IPS-18a (cell line): ENCODE measurements at regions not wholly inside any gene's neighbourhood (a gene's known extent, or its start where the extent isn't known, plus 50 kb on each side); places are given as distances from the start of the nearest gene placed in this dataset.
"Not testable (repeated sequence)": the region's sequence is repeated elsewhere in the genome, so short reads cannot be mapped to it uniquely, and the experiment has no call there.

Experiments used
- H3K27ac ChIP-seq: one replicate; pipeline ENCODE4 v1.5.1; 2013; ENCODE audit warnings: low read length
- H3K27me3 ChIP-seq: one replicate; pipeline ENCODE4 v1.6.1; 2013; ENCODE audit warnings: mild to moderate bottlenecking, low read length; ENCODE audit not compliant: control insufficient read depth, insufficient read depth
- H3K36me3 ChIP-seq: one replicate; pipeline ENCODE4 v1.6.1; 2013; ENCODE audit warnings: low read depth, low read length; ENCODE audit not compliant: control insufficient read depth
- H3K4me1 ChIP-seq: one replicate; pipeline ENCODE4 v1.6.1; 2013; ENCODE audit warnings: low read depth, low read length; ENCODE audit not compliant: control insufficient read depth
- H3K4me3 ChIP-seq: one replicate; pipeline ENCODE4 v1.5.1; 2013; ENCODE audit warnings: low read length
- H3K9ac ChIP-seq: one replicate; pipeline ENCODE4 v1.6.1; 2013; ENCODE audit warnings: mild to moderate bottlenecking, low read length, moderate library complexity
- H3K9me3 ChIP-seq: one replicate; pipeline ENCODE4 v1.6.1; 2013; ENCODE audit warnings: low read depth, low read length; ENCODE audit not compliant: control insufficient read depth

DNA sequence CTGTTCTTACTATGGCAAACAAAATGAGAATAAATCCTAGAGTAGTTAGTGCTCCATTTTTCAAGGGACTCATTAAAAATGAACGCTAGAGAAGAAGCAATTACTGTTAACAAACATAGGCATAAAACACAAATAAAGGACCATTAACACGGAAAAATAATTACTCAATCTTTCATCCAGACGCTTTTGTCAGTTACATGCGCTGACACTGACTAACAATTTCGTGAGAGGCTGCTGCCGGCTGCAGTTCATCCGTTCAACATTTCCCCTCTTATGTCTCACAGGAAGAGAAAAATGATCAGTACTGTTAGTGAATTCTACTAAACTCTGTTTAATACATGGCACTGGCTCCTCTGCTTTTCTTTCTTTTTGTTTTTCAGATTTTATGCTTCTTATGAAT, 472.7 kb upstream of the FLRT2 start:
- peaks cover 19% of the 10 kb centered on the region for H3K9me3 ChIP-seq
- no peak overlapping the region for H3K9ac ChIP-seq
- H3K27ac ChIP-seq = no peak overlapping the region
- H3K4me1 ChIP-seq = no peaks in the 10 kb centered on the region
- no peak overlapping the region for H3K4me3 ChIP-seq
- no peaks in the 10 kb centered on the region for H3K27me3 ChIP-seq
- H3K36me3 ChIP-seq = no peaks in the 10 kb centered on the region

DNA sequence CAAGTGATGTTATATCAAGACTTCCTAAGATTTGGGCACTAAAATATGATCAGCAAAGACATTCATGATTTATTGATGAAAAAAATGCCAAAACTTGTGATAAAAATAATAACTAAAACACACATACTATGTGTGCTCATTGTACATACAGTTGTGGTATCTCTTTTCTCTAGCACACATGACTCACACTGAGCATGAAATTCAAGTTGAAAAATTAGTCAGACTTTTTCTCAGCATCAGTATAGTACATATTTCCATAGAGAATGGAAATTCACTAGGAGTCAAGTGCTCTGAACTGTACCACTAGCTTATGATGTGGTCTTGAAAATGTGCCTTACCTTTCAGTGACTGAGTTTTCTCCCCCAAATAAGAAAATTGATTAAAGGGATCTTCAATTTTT, 471.8 kb upstream of the FLRT2 start:
- no peak overlapping the region for H3K4me3 ChIP-seq
- peaks cover 18% of the 10 kb centered on the region for H3K9me3 ChIP-seq
- no peaks in the 10 kb centered on the region for H3K36me3 ChIP-seq
- no peaks in the 10 kb centered on the region for H3K4me1 ChIP-seq
- H3K27ac ChIP-seq = no peak overlapping the region
- H3K9ac ChIP-seq = no peak overlapping the region
- H3K27me3 ChIP-seq = no peaks in the 10 kb centered on the region

DNA sequence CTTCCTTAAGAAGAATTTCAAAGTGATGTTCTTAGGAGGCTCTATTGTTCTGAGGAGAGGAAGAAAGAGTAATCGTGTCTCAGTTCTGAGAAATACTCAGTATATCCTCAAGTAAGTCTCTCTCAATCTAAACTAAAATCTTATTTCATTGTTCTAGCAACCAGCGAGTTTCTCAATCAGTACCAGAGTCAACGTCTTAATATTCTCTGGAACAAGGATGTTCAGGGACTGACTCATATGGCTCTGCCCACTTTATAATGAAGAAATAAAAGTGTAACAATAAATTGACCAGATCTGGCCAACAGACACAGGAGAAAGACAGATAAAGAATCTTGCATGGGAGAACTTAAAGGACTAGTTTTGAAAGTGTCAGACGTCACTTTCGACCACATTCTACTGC, 469.8 kb upstream of the FLRT2 start:
- no peaks in the 10 kb centered on the region for H3K27me3 ChIP-seq
- H3K36me3 ChIP-seq = no peaks in the 10 kb centered on the region
- H3K27ac ChIP-seq = no peak overlapping the region
- no peaks in the 10 kb centered on the region for H3K4me1 ChIP-seq
- H3K4me3 ChIP-seq = no peak overlapping the region
- no peak overlapping the region for H3K9ac ChIP-seq
- no peaks in the 10 kb centered on the region for H3K9me3 ChIP-seq

DNA sequence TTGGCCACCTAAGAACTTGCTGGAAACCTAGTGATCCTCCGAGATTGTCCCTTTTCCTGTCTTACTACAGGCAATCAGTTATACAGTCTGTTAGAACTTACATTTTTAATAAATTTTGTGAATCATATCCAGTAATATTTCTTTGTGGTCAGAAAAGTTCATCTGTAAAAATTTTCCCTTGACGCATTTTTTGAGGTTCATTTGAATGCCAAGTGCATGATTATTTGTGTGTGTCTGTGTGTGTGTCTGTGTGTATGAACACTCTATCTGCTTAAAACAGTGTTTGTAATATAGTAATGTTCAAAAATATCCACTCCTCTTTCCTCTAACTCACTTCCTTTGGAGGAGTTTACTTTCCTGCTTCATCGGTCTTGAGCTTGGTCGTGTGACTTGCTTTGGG, 468.7 kb upstream of the FLRT2 start:
- Histone ChIP-seq H3K27me3 (no peaks in the 10 kb centered on the region), H3K9ac (no peak overlapping the region), H3K36me3 (no peaks in the 10 kb centered on the region), H3K4me3 (no peak overlapping the region), H3K9me3 (no peaks in the 10 kb centered on the region), H3K27ac (no peak overlapping the region), H3K4me1 (no peaks in the 10 kb centered on the region)

DNA sequence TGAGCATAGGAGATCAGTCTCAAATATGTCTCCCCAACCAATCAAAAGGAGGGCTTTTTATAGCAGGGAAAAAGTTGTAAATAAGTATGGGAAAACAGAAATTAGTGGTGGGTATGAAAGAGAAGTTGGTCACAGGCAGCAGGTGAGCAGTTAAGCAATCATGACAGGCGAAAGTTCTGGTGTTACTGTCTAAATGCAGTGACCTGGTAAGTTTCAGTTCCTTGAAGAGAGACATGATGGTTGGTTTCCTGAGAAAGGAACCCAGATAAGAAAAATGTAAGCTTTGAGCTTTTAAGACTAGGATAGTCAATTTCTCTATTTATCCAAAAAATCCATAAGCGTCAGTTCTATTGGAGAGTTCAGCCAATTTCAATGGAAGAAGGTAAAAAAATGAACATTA, 466.2 kb upstream of the FLRT2 start:
- H3K36me3 ChIP-seq = no peaks in the 10 kb centered on the region
- H3K4me3 ChIP-seq = no peak overlapping the region
- no peak overlapping the region for H3K27ac ChIP-seq
- H3K27me3 ChIP-seq = no peaks in the 10 kb centered on the region
- H3K9me3 ChIP-seq = no peaks in the 10 kb centered on the region
- H3K9ac ChIP-seq = no peak overlapping the region
- H3K4me1 ChIP-seq = no peaks in the 10 kb centered on the region

DNA sequence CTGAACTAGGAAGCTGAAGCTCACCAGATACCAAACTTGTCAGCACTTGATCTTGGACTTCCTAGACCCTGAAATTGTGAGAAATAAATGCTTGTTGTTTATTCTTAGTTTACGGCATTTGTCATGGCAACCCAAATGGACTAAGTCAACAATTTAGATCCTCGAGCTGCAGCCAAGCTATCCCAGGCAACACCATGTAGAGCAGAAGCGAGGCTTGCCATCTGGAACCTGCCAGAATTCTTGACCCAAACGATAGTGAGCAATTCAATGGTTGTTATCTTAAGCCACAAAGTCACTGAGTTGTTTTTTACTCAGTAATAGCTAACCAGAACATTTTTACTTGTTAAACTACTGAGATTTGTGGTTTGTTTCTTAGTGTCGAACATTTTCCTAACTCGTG, 458.5 kb upstream of the FLRT2 start:
- Histone ChIP-seq H3K27me3 (no peaks in the 10 kb centered on the region), H3K9ac (no peak overlapping the region), H3K4me1 (no peaks in the 10 kb centered on the region), H3K27ac (no peak overlapping the region), H3K9me3 (no peaks in the 10 kb centered on the region), H3K4me3 (no peak overlapping the region), H3K36me3 (no peaks in the 10 kb centered on the region)

DNA sequence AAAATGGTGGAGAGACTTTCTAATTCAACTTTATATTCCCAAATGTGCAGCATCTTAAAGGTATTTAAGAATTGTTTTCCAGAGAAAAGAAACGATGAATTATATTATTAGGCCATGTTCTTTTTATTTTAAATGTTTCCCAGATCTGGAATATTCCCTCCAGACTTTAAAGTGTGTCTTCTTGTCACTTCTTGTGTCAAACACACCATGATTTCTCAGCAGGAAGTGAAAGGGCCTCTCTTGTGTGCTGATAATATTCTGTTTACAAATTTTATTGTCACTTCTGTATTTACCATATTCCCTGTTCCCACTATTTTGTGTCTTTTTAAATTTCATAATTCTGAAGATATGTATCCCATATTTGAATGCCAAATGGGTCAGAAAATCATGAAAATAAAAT, 455.0 kb upstream of the FLRT2 start:
- no peak overlapping the region for H3K9ac ChIP-seq
- H3K27ac ChIP-seq = no peak overlapping the region
- H3K4me3 ChIP-seq = no peak overlapping the region
- no peaks in the 10 kb centered on the region for H3K4me1 ChIP-seq
- no peaks in the 10 kb centered on the region for H3K27me3 ChIP-seq
- no peaks in the 10 kb centered on the region for H3K9me3 ChIP-seq
- no peaks in the 10 kb centered on the region for H3K36me3 ChIP-seq

DNA sequence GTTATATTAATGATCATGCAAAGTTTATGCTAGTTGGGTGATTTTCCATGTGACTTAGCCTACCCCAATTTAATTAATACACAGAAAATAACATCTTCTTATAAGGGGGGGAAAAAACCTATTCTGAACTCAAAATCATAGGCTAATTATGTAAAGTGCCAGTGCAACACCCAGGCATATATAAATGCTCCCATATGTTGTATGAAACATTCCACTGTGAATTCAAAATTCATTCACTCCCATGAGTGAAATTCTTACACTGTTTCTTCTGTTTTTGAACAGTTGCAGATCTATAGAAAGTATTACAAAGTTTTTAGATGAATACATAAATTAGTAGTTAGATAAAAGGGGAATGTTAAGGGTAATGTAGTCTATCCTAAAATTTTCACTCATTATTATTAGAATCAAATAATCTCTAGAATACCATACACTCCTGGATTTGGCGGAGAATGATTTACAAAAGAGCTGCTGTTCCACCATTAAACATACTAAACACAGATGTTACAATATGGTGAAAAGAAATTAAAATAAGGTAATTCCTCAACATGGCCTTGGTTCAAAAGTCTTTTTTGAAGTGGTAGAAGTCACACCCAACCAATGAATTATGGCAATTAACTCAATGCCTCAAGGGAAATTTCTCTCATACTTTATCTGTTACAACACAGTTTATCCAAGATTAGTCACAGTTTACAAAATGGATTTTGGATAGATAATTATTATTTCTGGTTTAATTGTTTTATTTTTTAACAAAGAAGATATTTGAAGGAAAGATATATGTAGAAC, 454.1 kb upstream of the FLRT2 start:
- H3K9me3 ChIP-seq = no peaks in the 10 kb centered on the region

DNA sequence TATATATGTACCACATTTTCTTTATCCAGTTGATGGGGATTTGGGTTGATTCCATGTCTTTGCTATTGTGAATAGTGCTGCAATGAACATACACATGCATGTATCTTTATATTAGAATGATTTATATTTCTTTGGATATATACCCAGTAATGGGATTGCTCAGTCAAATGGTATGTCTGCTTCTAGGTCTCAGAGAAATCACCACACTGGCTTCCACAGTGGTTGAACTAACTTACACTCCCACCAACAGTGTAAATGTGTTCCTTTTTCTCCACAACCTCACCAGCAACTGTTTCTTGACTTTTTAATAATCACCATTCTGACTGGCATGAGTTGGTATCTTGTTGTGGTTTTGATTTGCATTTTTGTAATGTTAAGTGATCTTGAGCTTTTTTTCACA, 452.2 kb upstream of the FLRT2 start:
- H3K4me1 ChIP-seq = not testable (repeated sequence)

More for the DNA sequence above, 454.1 kb upstream of the FLRT2 start:
- Histone ChIP-seq H3K4me3 (no peak overlapping the region), H3K4me1 (no peaks in the 10 kb centered on the region), H3K9ac (no peak overlapping the region), H3K27me3 (no peaks in the 10 kb centered on the region), H3K27ac (no peak overlapping the region), H3K36me3 (no peaks in the 10 kb centered on the region)

DNA sequence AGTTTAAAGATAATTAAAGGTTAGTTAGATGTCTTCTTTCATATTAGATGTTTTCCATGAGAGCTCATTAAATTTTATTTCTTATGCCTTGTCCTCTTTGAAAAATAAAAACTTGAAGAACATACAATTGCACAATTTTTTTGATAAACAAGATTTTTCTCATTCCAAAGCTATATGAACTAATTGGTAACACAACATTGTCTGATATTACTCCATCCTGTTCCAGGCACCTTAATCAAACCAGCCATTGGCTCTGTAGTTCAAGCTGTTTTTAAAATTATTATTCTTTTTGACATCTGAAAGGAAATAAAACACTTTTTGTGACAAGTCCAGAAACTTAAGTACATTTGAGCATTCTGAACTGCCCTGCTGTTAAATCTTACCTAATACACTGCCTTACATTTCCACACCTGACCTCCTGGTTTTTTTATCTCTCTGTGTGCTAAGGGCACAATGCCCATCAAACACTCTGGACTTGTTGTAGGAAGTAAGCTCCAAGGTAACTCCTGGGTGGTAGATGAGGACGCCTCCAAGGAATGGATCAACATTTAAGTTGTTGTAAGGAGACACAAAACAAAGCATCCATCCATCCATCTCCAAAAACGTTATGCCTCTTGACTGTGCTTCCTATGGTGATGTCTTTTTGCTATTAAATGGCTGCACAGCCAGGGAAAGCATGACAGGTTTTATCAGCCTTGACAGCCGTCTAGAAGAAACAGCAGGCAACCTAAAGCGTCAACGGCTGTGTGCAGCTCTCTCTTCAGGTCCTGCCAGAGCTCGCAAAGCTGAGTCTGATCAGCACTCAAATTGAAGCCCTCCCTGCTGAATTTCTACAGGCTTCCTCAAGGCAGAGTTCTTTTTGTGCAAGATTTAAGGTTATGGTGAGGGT, 449.9 kb upstream of the FLRT2 start:
- no peak overlapping the region for H3K4me3 ChIP-seq
- H3K9me3 ChIP-seq = no peaks in the 10 kb centered on the region
- no peak overlapping the region for H3K27ac ChIP-seq

More for the DNA sequence above, 452.2 kb upstream of the FLRT2 start:
- not testable (repeated sequence) for H3K27ac ChIP-seq, H3K36me3 ChIP-seq, H3K9ac ChIP-seq, H3K27me3 ChIP-seq, H3K9me3 ChIP-seq, H3K4me3 ChIP-seq

DNA sequence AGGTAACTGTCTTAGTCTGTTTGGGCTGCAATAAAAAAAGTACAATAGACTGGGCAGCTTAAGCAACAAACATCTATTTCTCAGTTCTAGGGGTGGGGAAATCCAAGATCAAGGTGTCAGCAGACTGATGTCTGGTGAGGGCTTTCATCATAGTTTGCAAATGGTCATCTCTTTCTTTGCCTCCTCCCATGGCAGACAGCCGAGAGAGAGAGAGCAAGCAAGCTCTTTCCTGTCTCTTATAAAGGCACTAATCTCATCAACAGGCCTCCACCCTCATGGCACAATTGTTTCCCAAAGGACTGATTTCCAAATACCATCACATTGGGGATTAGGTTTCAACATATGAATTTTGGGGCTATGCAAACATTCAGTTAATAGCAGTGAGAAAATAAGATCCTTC, 445.6 kb upstream of the FLRT2 start:
- Histone ChIP-seq H3K36me3 (no peaks in the 10 kb centered on the region), H3K27ac (no peak overlapping the region), H3K9ac (no peak overlapping the region), H3K27me3 (no peaks in the 10 kb centered on the region), H3K9me3 (no peaks in the 10 kb centered on the region), H3K4me3 (no peak overlapping the region), H3K4me1 (no peaks in the 10 kb centered on the region)

More for the DNA sequence above, 449.9 kb upstream of the FLRT2 start:
- Histone ChIP-seq H3K36me3 (no peaks in the 10 kb centered on the region), H3K4me1 (no peaks in the 10 kb centered on the region), H3K9ac (no peak overlapping the region), H3K27me3 (no peaks in the 10 kb centered on the region)
